HTR-8/SVneo (cell line): ENCODE measurements at regions not wholly inside any gene's neighbourhood (a gene's known extent, or its start where the extent isn't known, plus 50 kb on each side); places are given as distances from the start of the nearest gene placed in this dataset.
A peak's percentile ranks its signal among the peaks of the same experiment; 100 is the strongest.

Source experiments
- DNase-seq: peaks from one replicate; pipeline ENCODE4 v3.0.0; 2011; ENCODE audit warnings: low spot score, mixed read lengths; ENCODE audit not compliant: insufficient read length
- FAIRE-seq: peaks from 2 replicates; lab custom pipeline; 2011; peaks lifted over from hg19 to GRCh38; lab: Jason Lieb, UNC

- FAIRE-seq: no peak
Observed at GRCh38 chrX:39855748-39856129, 242.0 kb downstream of the BCOR start.

DNA sequence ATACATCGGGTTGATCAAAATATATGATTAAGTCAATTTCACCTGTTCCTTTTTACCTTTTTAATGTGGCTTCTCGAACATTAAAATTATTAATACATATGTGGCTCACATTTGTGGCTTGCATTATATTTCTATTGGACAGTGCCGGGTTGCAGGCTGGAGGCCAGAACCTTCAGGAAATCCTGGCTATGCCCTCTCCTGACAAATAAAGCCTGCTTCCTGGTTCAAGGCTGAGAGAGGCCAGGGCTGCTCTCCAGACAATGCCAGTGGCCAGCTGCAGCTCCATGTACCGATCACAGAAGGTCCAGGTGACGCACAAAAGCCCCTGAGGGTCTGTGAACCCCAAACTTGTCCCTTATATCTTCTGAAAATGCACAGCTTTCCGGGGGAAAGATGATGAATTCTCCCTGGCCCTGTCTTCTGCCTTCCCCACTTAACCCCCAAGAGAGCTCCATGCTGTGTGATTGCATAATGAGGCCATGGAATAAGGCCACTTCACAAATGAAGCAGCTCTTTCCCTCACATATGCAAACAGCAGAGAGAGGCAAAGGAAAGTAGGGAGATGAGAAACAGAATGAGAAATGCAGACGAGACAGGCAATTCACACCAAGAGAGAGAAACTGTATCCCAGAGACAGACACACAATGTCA, 241.2 kb downstream of the BCOR start:
- no peak for DNase-seq
- FAIRE-seq: no peak

More at GRCh38 chrX:39855748-39856129, 242.0 kb downstream of the BCOR start:
- peak; percentile 50 for DNase-seq

- FAIRE-seq (no peak), DNase-seq (no peak)
Observed at GRCh38 chrX:39857780-39858179, 240.0 kb downstream of the BCOR start.

DNA sequence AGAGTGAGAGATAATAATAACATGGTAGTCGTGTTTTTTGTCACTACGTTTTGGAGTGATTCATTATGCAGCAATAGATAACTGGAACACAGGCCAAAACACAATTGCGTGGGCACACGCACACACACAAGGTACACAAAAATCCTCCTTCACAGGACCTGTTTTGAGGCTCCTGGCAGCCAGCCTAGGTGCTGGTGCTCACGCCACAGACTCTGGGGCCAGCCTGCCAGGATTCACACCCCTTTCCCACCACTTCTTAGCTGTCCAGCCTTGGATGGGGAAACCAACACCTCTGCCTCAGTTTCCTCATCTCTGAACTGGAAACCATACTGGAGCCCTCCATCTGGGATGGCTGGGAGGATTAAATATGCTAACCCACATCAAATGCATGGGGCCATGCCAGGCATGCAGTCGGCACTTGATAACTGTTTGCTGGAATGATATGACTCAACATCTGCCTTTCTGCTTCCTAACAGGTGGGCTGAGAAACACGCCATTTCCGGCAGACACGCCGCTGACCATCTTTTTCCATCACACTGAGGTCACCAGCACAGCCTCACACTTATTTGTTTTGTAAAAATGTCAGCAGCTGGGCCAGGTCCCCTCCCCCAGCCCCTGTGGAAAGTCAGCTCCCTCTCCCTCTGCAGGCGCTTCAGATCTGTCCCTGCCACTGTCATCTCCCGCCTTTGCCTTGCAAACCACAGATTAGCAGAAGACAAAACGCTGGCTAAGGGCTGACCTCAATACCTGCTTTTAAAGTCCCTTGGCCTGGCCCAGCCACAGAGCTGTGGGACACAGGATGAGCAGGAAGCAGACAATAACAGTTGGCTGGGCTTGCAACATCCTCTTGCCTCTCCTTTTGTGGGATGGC, 237.5 kb downstream of the BCOR start:
- DNase-seq (no peak), FAIRE-seq (peak; percentile 36)

DNA sequence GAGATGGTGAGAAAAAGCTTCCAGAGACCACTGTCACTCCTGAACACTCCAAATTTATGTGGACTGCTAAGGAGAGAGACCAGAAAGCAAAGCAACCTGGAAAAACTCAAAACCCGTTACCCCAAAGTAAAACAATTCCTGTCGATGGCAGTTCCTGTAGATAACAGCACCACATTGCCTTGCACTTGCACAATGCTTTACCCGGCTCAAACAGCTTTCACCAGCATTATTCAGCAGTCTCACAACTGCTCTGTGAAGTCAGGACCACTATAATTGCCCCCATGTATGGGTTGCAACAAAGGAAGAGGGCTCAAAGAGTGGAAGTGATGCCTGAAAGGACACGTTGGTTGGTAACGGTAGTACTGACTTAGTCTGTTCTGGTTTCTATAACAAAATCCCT, 234.8 kb downstream of the BCOR start:
- DNase-seq (no peak), FAIRE-seq (no peak)

DNA sequence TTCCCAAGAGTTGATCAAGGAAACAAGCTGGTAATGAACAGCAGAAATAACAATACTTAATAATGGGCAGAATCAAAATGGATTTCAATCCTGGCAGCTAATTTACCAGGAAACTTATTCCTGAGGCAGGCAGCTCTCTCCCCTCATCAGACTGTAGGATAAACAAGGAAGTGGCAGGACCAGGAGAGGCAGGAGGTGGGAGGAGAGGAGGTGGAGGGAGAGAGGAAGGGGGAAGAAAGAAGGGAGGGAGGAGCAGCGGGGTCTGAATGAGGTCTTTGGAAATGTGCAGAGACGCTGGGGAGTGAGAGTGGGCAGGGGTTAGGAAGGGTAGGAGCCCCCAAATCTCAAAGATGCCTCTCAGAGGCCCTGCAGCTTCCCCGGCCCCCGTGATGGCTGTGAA, 231.5 kb downstream of the BCOR start:
- FAIRE-seq: no peak
- no peak for DNase-seq

DNA sequence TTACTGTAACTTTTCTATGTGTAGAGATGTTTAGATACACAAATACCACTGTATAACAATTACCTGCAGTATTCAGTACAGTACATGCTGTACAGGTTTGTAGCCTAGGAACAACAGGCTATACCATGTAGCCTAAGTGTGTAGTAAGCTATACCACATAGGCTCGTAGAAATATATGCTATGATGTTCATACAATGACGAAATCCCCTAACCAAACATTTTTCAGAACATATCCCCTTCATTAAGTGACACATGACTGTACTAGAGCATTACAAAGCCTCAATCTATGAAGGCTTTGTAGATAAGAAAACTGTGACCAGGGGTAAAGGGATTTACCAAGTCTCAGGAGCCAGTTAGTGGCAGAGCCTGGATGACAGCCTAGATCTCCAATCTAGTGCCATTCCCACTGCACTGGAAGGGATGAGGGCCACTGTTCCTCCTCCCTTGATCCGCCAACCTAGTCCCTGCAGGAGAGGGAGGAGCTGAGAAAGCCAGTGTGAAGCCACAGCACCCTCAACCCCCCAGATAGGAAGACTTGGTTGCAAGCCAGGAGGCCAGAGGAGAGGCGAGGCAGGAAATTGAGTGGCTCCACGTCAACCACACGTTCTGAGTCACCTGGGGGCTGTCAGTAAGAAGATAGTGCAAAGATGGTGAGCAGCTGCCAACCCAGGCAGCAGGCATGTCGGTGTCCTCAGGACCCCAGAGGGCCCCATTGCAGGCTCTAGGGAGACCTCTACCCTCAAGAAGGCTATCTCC, 227.7 kb downstream of the BCOR start:
- peak; percentile 85 for FAIRE-seq
- DNase-seq: peak; percentile 61

GRCh38 chrX:39871648-39872047, 226.1 kb downstream of the BCOR start:
- no peak for DNase-seq
- peak; percentile 42 for FAIRE-seq

- FAIRE-seq: no peak
- no peak for DNase-seq
Observed at GRCh38 chrX:39873117-39873516, 224.6 kb downstream of the BCOR start.

- peak; percentile 31 for FAIRE-seq
- DNase-seq: peak; percentile 37
Observed at GRCh38 chrX:39874202-39874816, 223.4 kb downstream of the BCOR start.

DNA sequence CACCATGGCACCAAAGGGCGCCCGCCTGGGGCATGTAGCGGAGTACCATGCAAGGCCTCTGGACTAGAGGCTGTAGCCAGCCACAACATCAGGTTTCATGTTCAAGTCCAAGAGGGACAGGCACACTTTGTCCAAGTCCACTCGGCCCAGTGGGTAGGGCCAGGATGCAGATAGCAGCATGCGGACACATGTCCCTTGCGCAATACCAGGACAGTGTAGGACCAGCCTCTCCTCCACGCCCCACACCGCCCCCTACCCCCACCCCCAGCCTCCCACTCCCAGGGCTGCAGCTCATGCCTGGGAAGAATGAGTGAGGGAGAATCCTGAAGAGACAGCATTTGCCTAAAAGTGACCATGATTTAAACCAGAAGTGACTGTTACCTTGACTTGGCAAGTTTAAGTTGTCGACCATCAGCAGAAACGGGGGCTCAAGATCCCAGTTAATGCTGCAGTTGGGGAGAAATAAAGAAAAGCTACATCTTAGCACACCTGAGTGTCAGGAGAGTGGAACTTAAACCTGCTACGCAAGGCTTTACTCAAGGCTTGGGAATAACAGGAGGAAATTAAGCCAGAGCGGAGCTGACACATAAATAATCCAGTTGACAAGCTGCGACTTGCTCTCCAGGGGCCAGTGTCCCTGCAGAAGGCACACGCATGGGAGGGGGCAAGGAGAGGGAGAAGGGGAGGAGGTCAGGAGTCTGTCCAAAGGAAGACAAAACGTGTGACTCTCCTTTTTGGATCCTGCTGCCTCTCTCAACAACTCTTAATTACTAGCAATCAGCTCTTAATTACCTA, 221.7 kb downstream of the BCOR start:
- DNase-seq: no peak
- peak; percentile 51 for FAIRE-seq

DNA sequence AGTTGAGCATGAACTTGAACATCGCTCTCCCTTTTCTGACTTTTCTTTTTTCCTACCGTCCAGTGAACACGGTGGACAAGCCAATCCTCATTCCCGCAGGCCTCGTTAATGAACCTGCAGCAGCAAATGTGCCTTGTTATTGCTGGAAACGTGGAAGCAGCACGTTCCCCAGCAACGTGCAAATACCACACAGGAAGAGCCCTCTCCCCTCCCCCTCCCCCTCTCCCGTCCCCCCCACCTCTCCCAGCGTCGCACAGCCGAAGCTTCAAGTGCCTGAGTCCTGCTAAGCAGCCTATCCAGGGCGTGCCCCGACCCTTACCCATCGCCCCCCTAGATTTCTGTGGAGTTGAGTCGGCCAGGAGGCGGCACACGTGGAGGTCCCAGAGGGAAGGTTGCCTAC, 219.9 kb downstream of the BCOR start:
- FAIRE-seq (no peak), DNase-seq (no peak)

DNA sequence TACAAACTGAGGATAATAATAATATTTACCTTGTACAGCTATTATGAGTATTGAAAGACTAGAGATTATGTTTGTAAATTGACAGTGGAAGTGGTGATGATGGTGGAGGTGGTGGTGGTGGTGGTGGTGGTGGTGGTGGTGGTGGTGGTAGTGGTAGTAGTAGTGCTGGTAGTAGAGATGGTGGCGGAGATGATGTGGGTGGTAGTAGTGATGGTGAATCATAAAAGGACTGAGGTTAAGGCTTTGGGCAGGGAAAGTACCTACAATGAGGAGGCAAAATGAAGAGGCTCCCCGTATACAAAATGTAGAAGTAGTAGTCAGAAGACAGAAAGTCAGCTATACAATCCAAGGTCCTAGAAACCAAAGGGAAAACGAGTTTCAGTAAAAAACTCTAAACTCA, 214.1 kb downstream of the BCOR start:
- DNase-seq: no peak
- FAIRE-seq: no peak

- no peak for FAIRE-seq
- no peak for DNase-seq
Observed at GRCh38 chrX:39886282-39886681, 211.5 kb downstream of the BCOR start.

DNA sequence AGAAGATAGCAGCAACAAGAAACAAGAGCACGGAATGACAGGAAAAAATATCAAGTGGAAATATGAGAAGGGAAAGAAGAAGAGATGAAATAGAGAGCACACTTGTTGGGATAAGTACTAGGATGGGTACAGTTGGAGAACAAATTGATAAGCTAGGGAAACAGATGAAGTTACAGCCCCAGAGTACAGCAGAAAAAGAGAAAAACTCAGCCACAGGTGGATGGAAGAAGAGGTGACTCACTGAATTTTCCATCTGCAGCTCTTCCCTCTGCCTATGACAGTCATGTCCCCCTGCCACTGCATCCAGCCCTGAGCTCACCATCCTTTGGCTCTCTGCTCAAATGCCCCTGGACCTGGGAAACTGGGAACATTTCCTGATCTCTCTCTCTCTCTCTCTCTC, 209.0 kb downstream of the BCOR start:
- no peak for DNase-seq
- FAIRE-seq: no peak

DNA sequence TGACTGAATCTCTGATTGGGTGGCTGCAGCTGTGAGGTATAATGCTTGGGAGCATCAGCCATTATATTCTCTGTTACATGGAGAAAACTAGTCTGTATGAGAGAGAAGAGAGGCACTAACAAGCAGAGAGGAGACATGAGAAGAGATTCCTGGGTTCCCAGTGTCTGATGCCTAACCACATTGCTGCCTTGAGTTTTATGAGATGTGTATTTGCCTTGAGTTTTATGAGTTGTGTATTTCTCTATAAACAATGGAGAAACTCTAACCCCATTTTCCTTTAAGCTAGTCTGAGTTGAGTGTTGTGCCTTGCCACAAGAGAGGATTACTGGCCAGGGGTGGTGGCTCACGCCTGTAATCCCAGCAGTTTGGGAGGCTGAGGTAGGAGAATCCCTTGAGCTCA, 208.1 kb downstream of the BCOR start:
- FAIRE-seq (no peak), DNase-seq (no peak)

DNA sequence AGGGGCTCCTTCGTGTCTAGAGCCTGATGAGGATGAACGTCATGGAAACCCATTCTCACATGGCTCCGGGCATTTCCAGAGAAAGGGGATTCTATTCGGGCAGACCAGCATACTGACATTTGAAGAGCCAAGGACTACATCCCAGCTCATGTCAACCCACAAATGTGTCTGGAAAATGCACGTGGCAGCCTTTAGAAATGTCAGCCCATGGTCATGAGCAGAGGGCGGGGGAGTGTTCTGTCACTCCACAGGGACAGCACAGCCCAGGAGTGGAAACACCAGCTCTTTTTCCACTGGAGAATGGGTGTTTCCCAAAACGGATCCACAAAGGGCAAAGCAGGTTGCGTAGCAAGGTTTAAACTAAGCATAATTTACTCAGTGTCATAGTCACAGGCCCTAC, 207.0 kb downstream of the BCOR start:
- no peak for DNase-seq
- no peak for FAIRE-seq

GRCh38 chrX:39891781-39892180, 206.0 kb downstream of the BCOR start:
- FAIRE-seq (peak; percentile 57), DNase-seq (no peak)

- DNase-seq (no peak), FAIRE-seq (no peak)
Observed at GRCh38 chrX:39893417-39894338, 204.1 kb downstream of the BCOR start.
